Suppressor macrophage (primary cell): ENCODE measurements at regions not wholly inside any gene's neighbourhood (a gene's known extent, or its start where the extent isn't known, plus 50 kb on each side); places are given as distances from the start of the nearest gene placed in this dataset.

Source experiments
- DNase-seq, 4 experiments: peaks; one replicate each; pipeline ENCODE4 v3.0.0-alpha.2; 2020 to 2022

- DNase-seq: no peak
Observed at GRCh38 chr4:170145120-170145519, 55.4 kb upstream of the AADAT start.

GRCh38 chr4:170139764-170140163 is 50.0 kb upstream of the AADAT start:
- no peak for DNase-seq
